Muscle of leg (tissue), 3 donors: ENCODE measurements at regions not wholly inside any gene's neighbourhood (a gene's known extent, or its start where the extent isn't known, plus 50 kb on each side); places are given as distances from the start of the nearest gene placed in this dataset.

Experiments
- DNase-seq: peaks from one replicate; pipeline ENCODE4 v3.0.0; 2013
- H3K27ac ChIP-seq: one replicate; pipeline ENCODE4 v1.5.1; 2013; ENCODE audit warnings: mild to moderate bottlenecking, low read length, control low read depth
- H3K27me3 ChIP-seq: one replicate; pipeline ENCODE4 v1.6.1; 2013; ENCODE audit warnings: low read length; ENCODE audit not compliant: control insufficient read depth, insufficient read depth
- H3K36me3 ChIP-seq: one replicate; pipeline ENCODE4 v1.6.1; 2013; ENCODE audit warnings: low read length; ENCODE audit not compliant: control insufficient read depth, insufficient read depth
- H3K4me1 ChIP-seq: one replicate; pipeline ENCODE4 v1.6.1; 2013; ENCODE audit warnings: low read length; ENCODE audit not compliant: control insufficient read depth, insufficient read depth
- H3K4me3 ChIP-seq: one replicate; pipeline ENCODE4 v1.5.1; 2013; ENCODE audit warnings: low read length, control low read depth
- H3K9me3 ChIP-seq: replicated peaks from 2 replicates; pipeline ENCODE4 v1.6.1; 2013; ENCODE audit warnings: low read depth, low read length; ENCODE audit not compliant: control insufficient read depth
- WGBS: methylation state at CpG from one replicate; pipeline ENCODE4 v1.1.5; 2013; ENCODE audit warnings: missing lambda C conversion rate; ENCODE audit not compliant: insufficient coverage; 5-methylcytosine and 5-hydroxymethylcytosine counted together

- H3K4me3 ChIP-seq, result no peak overlapping the region
- 24% methylated on average over 2 of the region's 3 CpGs for WGBS
- peaks cover 3% of the 10 kb centered on the region for H3K4me1 ChIP-seq
- no peaks in the 10 kb centered on the region for H3K27me3 ChIP-seq
- H3K36me3 ChIP-seq, result no peaks in the 10 kb centered on the region
- H3K27ac ChIP-seq, result no peak overlapping the region
- no peaks in the 10 kb centered on the region for H3K9me3 ChIP-seq
- DNase-seq, result peak; percentile 6
These were observed 107.8 kb downstream of the DUSP6 start for GRCh38 chr12:89244536-89244935.

GRCh38 chr12:89243771-89244170, 108.5 kb downstream of the DUSP6 start:
- no peaks in the 10 kb centered on the region for H3K36me3 ChIP-seq
- H3K9me3 ChIP-seq, result no peaks in the 10 kb centered on the region
- H3K27ac ChIP-seq, result no peak overlapping the region
- DNase-seq, result no peak
- no peaks in the 10 kb centered on the region for H3K27me3 ChIP-seq
- H3K4me3 ChIP-seq, result no peak overlapping the region
- peaks cover 3% of the 10 kb centered on the region for H3K4me1 ChIP-seq
- 92% methylated on average over 1 of the region's 1 CpG for WGBS

GRCh38 chr12:89239534-89239933, 112.8 kb downstream of the DUSP6 start:
- H3K36me3 ChIP-seq, result no peaks in the 10 kb centered on the region
- no peak overlapping the region for H3K4me3 ChIP-seq
- H3K27ac ChIP-seq, result no peak overlapping the region
- DNase-seq, result no peak
- H3K9me3 ChIP-seq, result no peaks in the 10 kb centered on the region
- H3K27me3 ChIP-seq, result no peaks in the 10 kb centered on the region
- peaks cover 3% of the 10 kb centered on the region for H3K4me1 ChIP-seq
- WGBS, result 100% methylated on average over 1 of the region's 2 CpGs

- Histone ChIP-seq H3K4me3 (no peak overlapping the region), H3K27ac (no peak overlapping the region), H3K27me3 (no peaks in the 10 kb centered on the region), H3K36me3 (no peaks in the 10 kb centered on the region), H3K4me1 (peaks cover 2% of the 10 kb centered on the region), H3K9me3 (no peaks in the 10 kb centered on the region)
- peak; percentile 45 for DNase-seq
- WGBS, result 41% methylated on average over 2 of the region's 2 CpGs
These were observed 113.7 kb downstream of the DUSP6 start for GRCh38 chr12:89238593-89238992.

GRCh38 chr12:89237763-89238162, 114.5 kb downstream of the DUSP6 start:
- 92% methylated on average over 1 of the region's 1 CpG for WGBS
- H3K4me1 ChIP-seq, result peaks cover 2% of the 10 kb centered on the region

GRCh38 chr12:89236748-89237383, 115.4 kb downstream of the DUSP6 start:
- Histone ChIP-seq H3K4me1 (peaks cover 2% of the 10 kb centered on the region), H3K27me3 (no peaks in the 10 kb centered on the region), H3K4me3 (no peak overlapping the region), H3K36me3 (no peaks in the 10 kb centered on the region), H3K9me3 (no peaks in the 10 kb centered on the region), H3K27ac (no peak overlapping the region)
- DNase-seq, result no peak
- 92% methylated on average over 2 of the region's 3 CpGs for WGBS

More at GRCh38 chr12:89237763-89238162, 114.5 kb downstream of the DUSP6 start:
- no peaks in the 10 kb centered on the region for H3K9me3 ChIP-seq
- H3K27ac ChIP-seq, result no peak overlapping the region
- no peak overlapping the region for H3K4me3 ChIP-seq
- H3K27me3 ChIP-seq, result no peaks in the 10 kb centered on the region
- DNase-seq, result no peak
- H3K36me3 ChIP-seq, result no peaks in the 10 kb centered on the region

GRCh38 chr12:89236237-89236636, 116.1 kb downstream of the DUSP6 start:
- no peak overlapping the region for H3K27ac ChIP-seq
- H3K4me1 ChIP-seq, result peaks cover 2% of the 10 kb centered on the region

GRCh38 chr12:89235189-89235993, 116.9 kb downstream of the DUSP6 start:
- H3K27me3 ChIP-seq, result no peaks in the 10 kb centered on the region
- peaks cover 2% of the 10 kb centered on the region for H3K4me1 ChIP-seq
- no peak overlapping the region for H3K27ac ChIP-seq
- H3K4me3 ChIP-seq, result no peak overlapping the region
- no peaks in the 10 kb centered on the region for H3K36me3 ChIP-seq
- DNase-seq, result no peak
- no peaks in the 10 kb centered on the region for H3K9me3 ChIP-seq
- 25% methylated on average over 1 of the region's 5 CpGs for WGBS

More at GRCh38 chr12:89236237-89236636, 116.1 kb downstream of the DUSP6 start:
- no peak for DNase-seq
- Histone ChIP-seq H3K27me3 (no peaks in the 10 kb centered on the region), H3K4me3 (no peak overlapping the region), H3K36me3 (no peaks in the 10 kb centered on the region), H3K9me3 (no peaks in the 10 kb centered on the region)
- no CpG with 5 or more reads among the region's 1 CpG for WGBS

- WGBS, result 100% methylated on average over 1 of the region's 4 CpGs
- no peaks in the 10 kb centered on the region for H3K9me3 ChIP-seq
- DNase-seq, result no peak
- no peaks in the 10 kb centered on the region for H3K36me3 ChIP-seq
- H3K4me3 ChIP-seq, result no peak overlapping the region
- H3K27ac ChIP-seq, result no peak overlapping the region
- H3K4me1 ChIP-seq, result peaks cover 2% of the 10 kb centered on the region
- H3K27me3 ChIP-seq, result no peaks in the 10 kb centered on the region
These were observed 117.8 kb downstream of the DUSP6 start for GRCh38 chr12:89234324-89235114.

- Histone ChIP-seq H3K27ac (no peak overlapping the region), H3K4me3 (no peak overlapping the region), H3K36me3 (no peaks in the 10 kb centered on the region), H3K4me1 (peaks cover 2% of the 10 kb centered on the region), H3K27me3 (no peaks in the 10 kb centered on the region), H3K9me3 (no peaks in the 10 kb centered on the region)
- WGBS, result 63% methylated on average over 1 of the region's 1 CpG
- DNase-seq, result no peak
These were observed 120.6 kb downstream of the DUSP6 start for GRCh38 chr12:89231686-89232085.
